PC-9 (cell line): ENCODE measurements at regions not wholly inside any gene's neighbourhood (a gene's known extent, or its start where the extent isn't known, plus 50 kb on each side); places are given as distances from the start of the nearest gene placed in this dataset.

Experiments
- EZH2 ChIP-seq: fragments of 200-600 bp; sonication (generic); IDR thresholded peaks from 2 replicates; pipeline ENCODE4 v1.8.0; 2017; ENCODE audit warnings: antibody characterized with exemption, low read depth
- TF ChIP-seq, protein P1 (sequence below): fragments of 200-600 bp; sonication (generic); conservative IDR thresholded peaks from 2 replicates; pipeline ENCODE4 v1.6.1; 2017; ENCODE audit warnings: mixed run types, antibody characterized with exemption, mild to moderate bottlenecking, moderate library complexity

DNA sequence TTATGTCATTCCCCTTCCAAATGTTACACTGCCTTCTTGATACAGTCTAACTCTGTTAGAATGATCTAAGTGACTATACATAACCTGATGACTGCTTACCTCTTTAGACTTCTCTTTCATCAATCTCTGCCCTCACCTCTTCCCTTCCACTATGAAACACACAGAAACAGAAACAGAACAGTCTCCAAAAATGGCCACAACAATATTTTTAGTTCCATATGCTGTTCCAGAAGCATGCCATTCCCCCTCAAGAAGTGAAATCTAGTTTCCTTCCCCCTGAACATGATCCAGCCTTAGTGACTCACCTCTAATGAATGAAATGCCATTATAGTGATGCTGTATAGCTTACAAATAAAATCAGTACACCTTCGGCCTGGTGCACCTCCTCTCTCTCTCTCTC lies 229.3 kb upstream of the TENT5A start:
- TF ChIP-seq, protein P1, sequence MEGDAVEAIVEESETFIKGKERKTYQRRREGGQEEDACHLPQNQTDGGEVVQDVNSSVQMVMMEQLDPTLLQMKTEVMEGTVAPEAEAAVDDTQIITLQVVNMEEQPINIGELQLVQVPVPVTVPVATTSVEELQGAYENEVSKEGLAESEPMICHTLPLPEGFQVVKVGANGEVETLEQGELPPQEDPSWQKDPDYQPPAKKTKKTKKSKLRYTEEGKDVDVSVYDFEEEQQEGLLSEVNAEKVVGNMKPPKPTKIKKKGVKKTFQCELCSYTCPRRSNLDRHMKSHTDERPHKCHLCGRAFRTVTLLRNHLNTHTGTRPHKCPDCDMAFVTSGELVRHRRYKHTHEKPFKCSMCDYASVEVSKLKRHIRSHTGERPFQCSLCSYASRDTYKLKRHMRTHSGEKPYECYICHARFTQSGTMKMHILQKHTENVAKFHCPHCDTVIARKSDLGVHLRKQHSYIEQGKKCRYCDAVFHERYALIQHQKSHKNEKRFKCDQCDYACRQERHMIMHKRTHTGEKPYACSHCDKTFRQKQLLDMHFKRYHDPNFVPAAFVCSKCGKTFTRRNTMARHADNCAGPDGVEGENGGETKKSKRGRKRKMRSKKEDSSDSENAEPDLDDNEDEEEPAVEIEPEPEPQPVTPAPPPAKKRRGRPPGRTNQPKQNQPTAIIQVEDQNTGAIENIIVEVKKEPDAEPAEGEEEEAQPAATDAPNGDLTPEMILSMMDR = no peak
- TF ChIP-seq EZH2 = no peak
